ENCODE measurements at regions not wholly inside any gene's neighbourhood (a gene's known extent, or its start where the extent isn't known, plus 50 kb on each side); places are given as distances from the start of the nearest gene placed in this dataset.

- TF ChIP-seq POLR2A (IDR thresholded peaks at IDR 0.05; ENCODE audit: extremely low read depth, insufficient read length) (no peak), CTCF (IDR thresholded peaks at IDR 0.05; ENCODE audit: low read depth, low read length) (no peak), MAX (IDR thresholded peaks at IDR 0.05; ENCODE audit: low read depth, low read length) (no peak)
- no peak overlapping the region for H3K4me3 ChIP-seq (ENCODE audit: low read depth, low read length)
- no peak for DNase-seq (ENCODE audit: low read depth)
These were observed 471.5 kb downstream of the PTPRU start for GRCh38 chr1:29707796-29708195.

GRCh38 chr1:29706936-29707335 lies 470.6 kb downstream of the PTPRU start:
- TF ChIP-seq MYC (IDR thresholded peaks at IDR 0.05; ENCODE audit: low read depth, low read length): no peak
- TF ChIP-seq POLR2A (IDR thresholded peaks at IDR 0.05; ENCODE audit: extremely low read depth, insufficient read length): no peak
- TF ChIP-seq MAX (IDR thresholded peaks at IDR 0.05; ENCODE audit: low read depth, low read length): no peak
- no peak for TF ChIP-seq CTCF (IDR thresholded peaks at IDR 0.05; ENCODE audit: low read depth, low read length)
- H3K4me3 ChIP-seq (ENCODE audit: low read depth, low read length): no peak overlapping the region
- peak; percentile 10 for DNase-seq (ENCODE audit: low read depth)

- H3K4me3 ChIP-seq (ENCODE audit: low read depth, low read length): no peak overlapping the region
- TF ChIP-seq MAX (IDR thresholded peaks at IDR 0.05; ENCODE audit: low read depth, low read length) (no peak), CTCF (IDR thresholded peaks at IDR 0.05; ENCODE audit: low read depth, low read length) (no peak), POLR2A (IDR thresholded peaks at IDR 0.05; ENCODE audit: extremely low read depth, insufficient read length) (no peak), MYC (IDR thresholded peaks at IDR 0.05; ENCODE audit: low read depth, low read length) (no peak)
- DNase-seq (ENCODE audit: low read depth): no peak
These were observed 468.1 kb downstream of the PTPRU start for GRCh38 chr1:29704430-29704829.

- DNase-seq (ENCODE audit: low read depth): peak; percentile 23
- no peak overlapping the region for H3K4me3 ChIP-seq (ENCODE audit: low read depth, low read length)
- peak; percentile 70 for TF ChIP-seq CTCF (IDR thresholded peaks at IDR 0.05; ENCODE audit: low read depth, low read length)
- no peak for TF ChIP-seq MAX (IDR thresholded peaks at IDR 0.05; ENCODE audit: low read depth, low read length)
These were observed 467.5 kb downstream of the PTPRU start for GRCh38 chr1:29703596-29704370.

GRCh38 chr1:29700491-29700890 lies 464.2 kb downstream of the PTPRU start:
- H3K4me3 ChIP-seq (ENCODE audit: low read depth, low read length): no peak overlapping the region
- TF ChIP-seq CTCF (IDR thresholded peaks at IDR 0.05; ENCODE audit: low read depth, low read length) (no peak), MAX (IDR thresholded peaks at IDR 0.05; ENCODE audit: low read depth, low read length) (no peak), MYC (IDR thresholded peaks at IDR 0.05; ENCODE audit: low read depth, low read length) (no peak), POLR2A (IDR thresholded peaks at IDR 0.05; ENCODE audit: extremely low read depth, insufficient read length) (no peak)

More at GRCh38 chr1:29700491-29700890, 464.2 kb downstream of the PTPRU start:
- no peak for DNase-seq (ENCODE audit: low read depth)

Data from NB4 (cell line).